Karpas-422 (cell line): ENCODE measurements at regions not wholly inside any gene's neighbourhood (a gene's known extent, or its start where the extent isn't known, plus 50 kb on each side); places are given as distances from the start of the nearest gene placed in this dataset.
A peak's percentile ranks its signal among the peaks of the same experiment; 100 is the strongest.
"Not testable (repeated sequence)": the region's sequence is repeated elsewhere in the genome, so short reads cannot be mapped to it uniquely, and the experiment has no call there.

Experiments used
- DNase-seq: peaks from one replicate; pipeline ENCODE4 v3.0.0-alpha.2; 2015
- H2AFZ ChIP-seq: fragments of 200-600 bp; sonication (generic); 2 replicates; pipeline ENCODE4 v1.6.1; 2014; ENCODE audit warnings: antibody characterized with exemption, low read length, mixed read lengths
- H3K27ac ChIP-seq: fragments of 200-600 bp; sonication (generic); 2 replicates; pipeline ENCODE4 v1.5.1; 2014; ENCODE audit warnings: mild to moderate bottlenecking, low read length, moderate library complexity
- H3K27me3 ChIP-seq: fragments of 200-600 bp; sonication (generic); 2 replicates; pipeline ENCODE4 v1.6.1; 2014; ENCODE audit warnings: low read length, mixed read lengths
- H3K36me3 ChIP-seq: fragments of 200-600 bp; sonication (generic); 2 replicates; pipeline ENCODE4 v1.6.1; 2014; ENCODE audit warnings: low read length, mixed read lengths; ENCODE audit not compliant: insufficient read depth
- H3K4me1 ChIP-seq: fragments of 200-600 bp; sonication (generic); 2 replicates; pipeline ENCODE4 v1.6.1; 2014; ENCODE audit warnings: mild to moderate bottlenecking, low read length, mixed read lengths
- H3K4me2 ChIP-seq: fragments of 200-600 bp; sonication (generic); 2 replicates; pipeline ENCODE4 v1.6.1; 2014; ENCODE audit warnings: low read length, low read depth, mild to moderate bottlenecking; ENCODE audit not compliant: poor library complexity, severe bottlenecking
- H3K4me3 ChIP-seq: fragments of 200-600 bp; sonication (generic); 2 replicates; pipeline ENCODE4 v1.5.1; 2014; ENCODE audit warnings: mild to moderate bottlenecking, antibody characterized with exemption, low read length, mixed read lengths
- H3K79me2 ChIP-seq: fragments of 200-600 bp; sonication (generic); 2 replicates; pipeline ENCODE4 v1.6.1; 2014; ENCODE audit warnings: mild to moderate bottlenecking, low read length, mixed read lengths
- H3K9ac ChIP-seq: fragments of 200-600 bp; sonication (generic); 2 replicates; pipeline ENCODE4 v1.6.0; 2014; ENCODE audit warnings: low read length
- H3K9me2 ChIP-seq: fragments of 200-600 bp; sonication (generic), shearing (Covaris generic); replicated peaks from 2 replicates; pipeline ENCODE4 v1.6.0; 2014; ENCODE audit warnings: mild to moderate bottlenecking, low read length, moderate library complexity; ENCODE audit not compliant: insufficient read depth
- H3K9me3 ChIP-seq: fragments of 300-700, 200-600 bp; sonication (generic); 2 replicates; pipeline ENCODE4 v1.6.1; 2014; ENCODE audit warnings: low read length, mixed read lengths
- H4K20me1 ChIP-seq: fragments of 200-600 bp; sonication (generic); 2 replicates; pipeline ENCODE4 v1.6.1; 2014; ENCODE audit warnings: mild to moderate bottlenecking, antibody characterized with exemption, low read length, low read depth; ENCODE audit not compliant: insufficient read depth

- Histone ChIP-seq H3K4me1 (no peaks in the 10 kb centered on the region), H2AFZ (no peak overlapping the region), H4K20me1 (no peaks in the 10 kb centered on the region), H3K79me2 (no peaks in the 10 kb centered on the region), H3K9me3 (peaks cover 32% of the 10 kb centered on the region), H3K9me2 (no peaks in the 10 kb centered on the region), H3K4me3 (no peak overlapping the region), H3K27ac (no peak overlapping the region), H3K36me3 (no peaks in the 10 kb centered on the region), H3K27me3 (no peaks in the 10 kb centered on the region), H3K4me2 (no peak overlapping the region), H3K9ac (no peak overlapping the region)
- DNase-seq = no peak
These were observed 1139.5 kb downstream of the FAM133A start for GRCh38 chrX:94813541-94813940.

DNA sequence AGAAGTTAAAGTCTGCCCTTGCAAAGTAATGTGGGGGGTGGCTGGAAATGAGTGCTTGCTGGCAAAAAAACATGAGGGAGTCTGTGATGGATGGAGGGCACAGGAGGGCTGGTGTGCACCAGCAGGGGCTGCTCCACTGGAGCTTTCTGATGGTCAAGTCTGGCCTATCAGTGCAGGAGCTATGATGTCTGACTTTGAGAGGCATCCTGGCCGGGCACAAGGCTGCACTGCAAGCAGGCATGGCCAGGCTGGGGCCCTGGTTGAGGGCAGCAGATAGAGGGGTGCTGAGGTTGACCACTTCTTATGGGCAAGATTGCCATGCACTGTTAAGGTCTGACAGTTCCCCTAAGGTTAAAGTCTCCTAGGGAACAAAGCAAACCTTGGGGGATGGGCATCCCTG, 1140.2 kb downstream of the FAM133A start:
- no peaks in the 10 kb centered on the region for H3K36me3 ChIP-seq
- H3K27me3 ChIP-seq = no peaks in the 10 kb centered on the region
- no peak overlapping the region for H3K4me2 ChIP-seq
- no peaks in the 10 kb centered on the region for H3K9me2 ChIP-seq
- no peak for DNase-seq
- no peak overlapping the region for H3K4me3 ChIP-seq
- no peak overlapping the region for H2AFZ ChIP-seq
- no peak overlapping the region for H3K27ac ChIP-seq
- H3K9ac ChIP-seq = no peak overlapping the region
- no peaks in the 10 kb centered on the region for H3K79me2 ChIP-seq
- H4K20me1 ChIP-seq = no peaks in the 10 kb centered on the region
- H3K4me1 ChIP-seq = no peaks in the 10 kb centered on the region
- H3K9me3 ChIP-seq = peaks cover 31% of the 10 kb centered on the region

DNA sequence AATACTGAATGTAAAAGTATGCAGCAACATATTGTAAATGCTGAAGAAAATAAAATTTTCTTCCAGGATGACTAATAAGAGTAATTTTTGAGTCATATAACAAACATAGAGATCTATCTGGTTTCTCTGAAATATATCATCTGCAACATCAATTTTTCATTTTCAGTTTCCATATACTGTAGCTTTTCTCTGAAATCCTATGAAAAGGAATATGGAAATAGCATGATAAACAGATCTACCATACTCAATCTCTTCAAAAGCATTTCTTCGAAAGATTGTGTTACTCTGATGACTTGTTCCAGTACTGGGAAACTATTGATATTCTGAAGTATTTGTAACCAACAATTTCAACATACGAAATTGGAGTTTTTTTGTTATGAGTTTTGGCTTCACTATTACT, 1156.7 kb downstream of the FAM133A start:
- H3K4me2 ChIP-seq = no peak overlapping the region
- H3K9me2 ChIP-seq = no peaks in the 10 kb centered on the region
- no peak overlapping the region for H3K27ac ChIP-seq
- H3K4me3 ChIP-seq = no peak overlapping the region
- H3K9ac ChIP-seq = no peak overlapping the region
- DNase-seq = no peak
- H3K36me3 ChIP-seq = no peaks in the 10 kb centered on the region
- H3K27me3 ChIP-seq = no peaks in the 10 kb centered on the region
- no peaks in the 10 kb centered on the region for H3K4me1 ChIP-seq
- no peaks in the 10 kb centered on the region for H4K20me1 ChIP-seq
- no peaks in the 10 kb centered on the region for H3K9me3 ChIP-seq
- H2AFZ ChIP-seq = no peak overlapping the region
- H3K79me2 ChIP-seq = no peaks in the 10 kb centered on the region

- Histone ChIP-seq H3K79me2 (no peaks in the 10 kb centered on the region), H3K4me1 (no peaks in the 10 kb centered on the region), H3K27ac (no peak overlapping the region), H3K4me3 (no peak overlapping the region), H3K9me2 (no peaks in the 10 kb centered on the region), H2AFZ (no peak overlapping the region), H3K27me3 (no peaks in the 10 kb centered on the region), H3K36me3 (no peaks in the 10 kb centered on the region), H4K20me1 (no peaks in the 10 kb centered on the region), H3K4me2 (no peak overlapping the region), H3K9ac (no peak overlapping the region), H3K9me3 (no peaks in the 10 kb centered on the region)
- peak; percentile 61 for DNase-seq
These were observed 1157.4 kb downstream of the FAM133A start for GRCh38 chrX:94831364-94831763.

DNA sequence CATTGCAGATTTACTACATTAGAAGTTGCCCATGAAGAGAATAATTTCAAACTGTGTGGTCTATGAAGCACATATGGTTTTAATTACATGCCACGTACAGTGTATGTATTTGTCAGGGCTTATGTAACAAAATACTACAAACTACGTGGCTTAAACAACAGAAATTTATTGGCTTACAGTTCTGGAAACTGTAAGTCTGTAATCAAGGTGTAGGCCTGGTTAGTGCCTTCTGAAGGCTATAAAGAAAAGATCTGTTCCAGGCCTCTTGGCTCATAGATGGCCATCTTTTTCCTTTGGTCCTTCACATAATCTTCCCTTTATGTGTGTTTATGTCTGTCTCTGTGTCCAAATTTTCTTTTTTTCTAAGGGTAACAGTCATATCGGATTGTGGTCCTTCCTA, 1160.2 kb downstream of the FAM133A start:
- no peak overlapping the region for H3K4me2 ChIP-seq
- H3K36me3 ChIP-seq = no peaks in the 10 kb centered on the region
- H3K4me3 ChIP-seq = no peak overlapping the region
- H3K4me1 ChIP-seq = no peaks in the 10 kb centered on the region
- H3K9me3 ChIP-seq = peaks cover 3% of the 10 kb centered on the region; the same call in 1 of the 2 replicates
- H3K79me2 ChIP-seq = no peaks in the 10 kb centered on the region
- no peaks in the 10 kb centered on the region for H3K27me3 ChIP-seq
- H2AFZ ChIP-seq = no peak overlapping the region
- no peak overlapping the region for H3K27ac ChIP-seq
- no peaks in the 10 kb centered on the region for H4K20me1 ChIP-seq
- H3K9me2 ChIP-seq = no peaks in the 10 kb centered on the region
- no peak for DNase-seq
- H3K9ac ChIP-seq = no peak overlapping the region

DNA sequence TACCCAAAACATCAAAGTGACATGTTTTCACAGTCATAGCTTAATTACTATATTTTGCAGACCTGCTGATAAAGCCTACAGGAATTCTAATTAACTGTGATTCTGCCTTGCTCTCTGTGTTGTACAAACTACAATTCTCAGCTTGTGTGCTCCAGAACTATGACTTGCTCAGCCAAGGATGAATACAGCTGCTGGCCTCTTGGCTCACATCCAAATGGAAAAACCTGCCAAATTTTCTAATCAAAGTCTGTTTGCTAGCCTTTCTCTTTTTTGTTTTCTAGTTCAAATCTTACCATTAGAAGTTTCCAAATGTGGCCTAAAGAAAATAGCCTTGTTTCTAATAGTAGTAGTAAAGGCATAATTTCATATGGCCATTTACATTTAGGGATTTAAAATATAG, 1176.8 kb downstream of the FAM133A start:
- Histone ChIP-seq H3K9ac (no peak overlapping the region), H3K9me2 (no peaks in the 10 kb centered on the region), H3K36me3 (no peaks in the 10 kb centered on the region), H3K9me3 (peaks cover 30% of the 10 kb centered on the region), H3K27ac (no peak overlapping the region), H4K20me1 (no peaks in the 10 kb centered on the region), H3K79me2 (no peaks in the 10 kb centered on the region), H3K4me2 (no peak overlapping the region), H3K27me3 (no peaks in the 10 kb centered on the region), H3K4me3 (no peak overlapping the region), H3K4me1 (no peaks in the 10 kb centered on the region), H2AFZ (no peak overlapping the region)
- DNase-seq = no peak

DNA sequence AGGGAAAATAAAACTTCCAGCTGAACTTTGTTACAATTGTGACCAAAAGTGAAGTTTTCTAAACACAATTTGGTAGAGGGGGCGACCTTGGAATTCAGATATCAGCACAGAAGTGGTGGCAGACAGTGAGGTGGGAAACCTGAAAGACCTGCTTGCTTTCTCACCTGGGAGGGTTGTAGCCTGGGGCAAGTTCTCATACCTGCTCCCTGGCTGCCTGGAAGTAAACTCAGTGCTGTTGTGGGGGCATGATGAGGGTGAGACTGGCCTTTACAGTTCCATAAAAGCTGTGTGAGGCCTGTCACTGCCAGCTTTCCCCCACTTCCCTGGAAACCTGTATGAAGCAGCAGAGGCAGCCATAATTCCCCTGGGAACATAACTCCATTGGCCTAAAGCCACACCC, 1180.2 kb downstream of the FAM133A start:
- Histone ChIP-seq H3K4me2 (no peak overlapping the region), H3K36me3 (no peaks in the 10 kb centered on the region), H3K4me3 (no peak overlapping the region), H3K9me3 (peaks cover 33% of the 10 kb centered on the region), H4K20me1 (no peaks in the 10 kb centered on the region), H3K9ac (no peak overlapping the region), H3K27me3 (no peaks in the 10 kb centered on the region), H3K79me2 (no peaks in the 10 kb centered on the region), H3K27ac (no peak overlapping the region), H3K4me1 (no peaks in the 10 kb centered on the region), H3K9me2 (no peaks in the 10 kb centered on the region), H2AFZ (no peak overlapping the region)
- no peak for DNase-seq

GRCh38 chrX:94862470-94862869, 1188.5 kb downstream of the FAM133A start:
- H2AFZ ChIP-seq, H3K9ac ChIP-seq: not testable (repeated sequence)

DNA sequence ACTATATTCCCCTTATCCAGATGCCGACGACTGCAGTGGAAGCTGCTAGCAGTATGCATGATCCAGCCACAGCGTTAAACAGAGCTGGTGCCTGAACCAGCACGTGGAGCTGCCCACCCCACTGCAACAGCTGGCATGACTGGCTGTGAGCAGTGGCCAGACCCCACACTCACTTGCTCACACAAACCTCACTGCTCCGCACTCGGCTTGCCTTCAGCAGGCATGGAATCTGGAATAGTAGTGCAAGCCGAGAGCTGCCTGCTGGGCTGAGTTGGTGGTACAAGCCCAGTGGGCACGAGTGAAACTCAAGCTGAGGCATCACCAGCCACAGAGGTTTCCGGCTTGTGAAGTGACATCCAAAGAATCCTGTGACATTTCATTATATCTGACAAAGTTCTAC, 1197.6 kb downstream of the FAM133A start:
- Histone ChIP-seq H3K9ac (no peak overlapping the region), H3K4me3 (no peak overlapping the region), H4K20me1 (no peaks in the 10 kb centered on the region), H3K36me3 (no peaks in the 10 kb centered on the region), H3K4me2 (no peak overlapping the region), H3K27ac (no peak overlapping the region), H3K4me1 (no peaks in the 10 kb centered on the region), H3K79me2 (no peaks in the 10 kb centered on the region), H2AFZ (no peak overlapping the region), H3K9me3 (peaks cover 30% of the 10 kb centered on the region), H3K9me2 (no peaks in the 10 kb centered on the region), H3K27me3 (no peaks in the 10 kb centered on the region)
- no peak for DNase-seq

More at GRCh38 chrX:94862470-94862869, 1188.5 kb downstream of the FAM133A start:
- H3K27ac ChIP-seq, H3K4me1 ChIP-seq, H3K27me3 ChIP-seq, H3K79me2 ChIP-seq, DNase-seq, H3K9me2 ChIP-seq, H3K4me2 ChIP-seq, H3K36me3 ChIP-seq, H4K20me1 ChIP-seq, H3K4me3 ChIP-seq: not testable (repeated sequence)
- H3K9me3 ChIP-seq = peaks cover 22% of the 10 kb centered on the region
